WTC11 (cell line): ENCODE measurements at regions not wholly inside any gene's neighbourhood (a gene's known extent, or its start where the extent isn't known, plus 50 kb on each side); places are given as distances from the start of the nearest gene placed in this dataset.
"Not testable (repeated sequence)": the region's sequence is repeated elsewhere in the genome, so short reads cannot be mapped to it uniquely, and the experiment has no call there.

Experiments
- ATAC-seq: fragments of 200-7000 bp; cut with Tn5 transposase; 2 replicates; pipeline ENCODE4 v1.10.0; 2021; ENCODE audit warnings: mild to moderate bottlenecking, moderate library complexity
- CTCF ChIA-PET: fragments of 300-600 bp; sonication (Branson Sonifier 250); formaldehyde crosslinking; loops from one replicate; lab custom pipeline; 2021; ENCODE audit warnings: antibody characterized with exemption; lab: Charles Lee
- POLR2A ChIA-PET: fragments of 350-600 bp; sonication (Branson Sonifier 250); formaldehyde crosslinking; loops from one replicate; lab custom pipeline; 2021; ENCODE audit warnings: antibody characterized with exemption; lab: Charles Lee
- DNase-seq: peaks from one replicate; pipeline ENCODE4 v3.0.0; 2021; ENCODE audit warnings: low spot score
- H3K27ac Mint-ChIP-seq: 2 replicates; pipeline ENCODE4 v1.8.0; 2021; ENCODE audit warnings: mixed read lengths
- H3K27me3 Mint-ChIP-seq: 2 replicates; pipeline ENCODE4 v1.8.0; 2021; ENCODE audit warnings: low read depth, mild to moderate bottlenecking, moderate library complexity, mixed read lengths
- H3K36me3 Mint-ChIP-seq: 2 replicates; pipeline ENCODE4 v1.8.0; 2021; ENCODE audit warnings: mixed read lengths
- H3K4me1 Mint-ChIP-seq: 2 replicates; pipeline ENCODE4 v1.8.0; 2022; ENCODE audit warnings: mixed read lengths
- H3K4me3 Mint-ChIP-seq: 2 replicates; pipeline ENCODE4 v1.8.0; 2021; ENCODE audit warnings: mild to moderate bottlenecking, moderate library complexity, mixed read lengths
- H3K9me3 Mint-ChIP-seq: 2 replicates; pipeline ENCODE4 v1.8.0; 2021; ENCODE audit warnings: mixed read lengths
- ATF2 ChIP-seq: sonication (generic); formaldehyde crosslinking; IDR thresholded peaks from 2 replicates; pipeline ENCODE4 v1.8.1; 2022; ENCODE audit warnings: low read depth, missing genetic modification reagents, borderline replicate concordance
- CREM ChIP-seq: sonication (generic); formaldehyde crosslinking; IDR thresholded peaks from 2 replicates; pipeline ENCODE4 v1.8.1; 2022; ENCODE audit warnings: mild to moderate bottlenecking, missing genetic modification reagents, moderate library complexity
- E2F1 ChIP-seq: sonication (generic); formaldehyde crosslinking; IDR thresholded peaks from 2 replicates; pipeline ENCODE4 v1.8.0; 2022; ENCODE audit warnings: mild to moderate bottlenecking, missing genetic modification reagents
- ERG ChIP-seq: fragments of 250-450 bp; sonication (Bioruptor Pico); IDR thresholded peaks from 2 replicates; pipeline ENCODE4 v1.8.0; 2021; ENCODE audit warnings: mild to moderate bottlenecking
- FOXP4 ChIP-seq: sonication (generic); formaldehyde crosslinking; IDR thresholded peaks from 2 replicates; pipeline ENCODE4 v1.8.0; 2022; ENCODE audit warnings: mild to moderate bottlenecking, missing genetic modification reagents
- NFATC4 ChIP-seq: fragments of 250-450 bp; sonication (Bioruptor Pico); IDR thresholded peaks from 2 replicates; pipeline ENCODE4 v1.9.0; 2021; ENCODE audit warnings: mild to moderate bottlenecking
- NFE2L1 ChIP-seq: sonication (generic); formaldehyde crosslinking; IDR thresholded peaks from 2 replicates; pipeline ENCODE4 v1.8.1; 2023; ENCODE audit warnings: missing genetic modification reagents
- PRRX2 ChIP-seq: fragments of 250-450 bp; sonication (Bioruptor Pico); IDR thresholded peaks from 2 replicates; pipeline ENCODE4 v1.8.0; 2021; ENCODE audit warnings: mild to moderate bottlenecking
- RELA ChIP-seq: sonication (generic); formaldehyde crosslinking; IDR thresholded peaks from 2 replicates; pipeline ENCODE4 v1.8.1; 2022; ENCODE audit warnings: missing genetic modification reagents, mild to moderate bottlenecking, borderline replicate concordance
- RORB ChIP-seq: fragments of 250-450 bp; sonication (Bioruptor Pico); IDR thresholded peaks from 2 replicates; pipeline ENCODE4 v1.9.0; 2021; ENCODE audit warnings: mild to moderate bottlenecking
- SP1 ChIP-seq: sonication (generic); formaldehyde crosslinking; conservative IDR thresholded peaks from 2 replicates; pipeline ENCODE4 v1.8.1; 2022; ENCODE audit warnings: missing genetic modification reagents
- TEAD1 ChIP-seq: sonication (generic); formaldehyde crosslinking; IDR thresholded peaks from 2 replicates; pipeline ENCODE4 v1.8.0; 2022; ENCODE audit warnings: mild to moderate bottlenecking, missing genetic modification reagents
- TEAD4 ChIP-seq: sonication (generic); formaldehyde crosslinking; IDR thresholded peaks from 2 replicates; pipeline ENCODE4 v1.8.0; 2022; ENCODE audit warnings: mild to moderate bottlenecking, missing genetic modification reagents
- USF2 ChIP-seq: sonication (generic); formaldehyde crosslinking; IDR thresholded peaks from 2 replicates; pipeline ENCODE4 v1.8.1; 2023; ENCODE audit warnings: mild to moderate bottlenecking, missing genetic modification reagents, moderate library complexity
- ZBTB43 ChIP-seq: sonication (generic); formaldehyde crosslinking; IDR thresholded peaks from 2 replicates; pipeline ENCODE4 v1.8.1; 2023; ENCODE audit warnings: mild to moderate bottlenecking, missing genetic modification reagents
- ZNF232 ChIP-seq: sonication (generic); formaldehyde crosslinking; IDR thresholded peaks from 2 replicates; pipeline ENCODE4 v1.8.0; 2022; ENCODE audit warnings: mild to moderate bottlenecking, missing genetic modification reagents
- ZNF281 ChIP-seq: sonication (generic); formaldehyde crosslinking; IDR thresholded peaks from 2 replicates; pipeline ENCODE4 v1.8.0; 2023; ENCODE audit warnings: mild to moderate bottlenecking, missing genetic modification reagents
- ZNF423 ChIP-seq: fragments of 250-450 bp; sonication (Bioruptor Pico); IDR thresholded peaks from 2 replicates; pipeline ENCODE4 v2.1.2; 2022; ENCODE audit warnings: mild to moderate bottlenecking, moderate library complexity

- POLR2A ChIA-PET, result not testable (repeated sequence)
- peaks cover 49% of the 10 kb centered on the region for H3K4me1 Mint-ChIP-seq
- peak overlapping the region; percentile 90 for H3K27ac Mint-ChIP-seq
These were observed 143.5 kb downstream of the CCDC34 start for GRCh38 chr11:27219487-27220039.

GRCh38 chr11:27218421-27219038 lies 144.5 kb downstream of the CCDC34 start:
- ATAC-seq, result no peak
- no peaks in the 10 kb centered on the region for H3K27me3 Mint-ChIP-seq
- peak overlapping the region; percentile 79 for H3K4me3 Mint-ChIP-seq
- TF ChIP-seq USF2 (no peak), ZNF281 (no peak), ERG (CRISPR knock-in tag) (no peak), E2F1 (no peak), FOXP4 (CRISPR knock-in tag) (no peak), ATF2 (no peak), NFATC4 (CRISPR knock-in tag) (no peak), RORB (CRISPR knock-in tag) (no peak), ZNF232 (CRISPR knock-in tag) (no peak), SP1 (CRISPR knock-in tag) (no peak), TEAD4 (CRISPR knock-in tag) (no peak), RELA (CRISPR knock-in tag) (no peak), ZBTB43 (CRISPR knock-in tag) (no peak), PRRX2 (CRISPR knock-in tag) (no peak), NFE2L1 (CRISPR knock-in tag) (no peak), ZNF423 (CRISPR knock-in tag) (no peak), TEAD1 (CRISPR knock-in tag) (no peak), CREM (CRISPR knock-in tag) (no peak)
- H3K9me3 Mint-ChIP-seq, result no peaks in the 10 kb centered on the region
- peaks cover 54% of the 10 kb centered on the region for H3K4me1 Mint-ChIP-seq
- CTCF ChIA-PET, result no interaction called here
- H3K27ac Mint-ChIP-seq, result peak overlapping the region; percentile 70
- POLR2A ChIA-PET, result no interaction called here
- DNase-seq, result no peak
- H3K36me3 Mint-ChIP-seq, result peaks cover 8% of the 10 kb centered on the region

More at GRCh38 chr11:27219487-27220039, 143.5 kb downstream of the CCDC34 start:
- H3K27me3 Mint-ChIP-seq, ATAC-seq, H3K36me3 Mint-ChIP-seq, DNase-seq, CTCF ChIA-PET, H3K9me3 Mint-ChIP-seq: not testable (repeated sequence)
- peak overlapping the region; percentile 79 for H3K4me3 Mint-ChIP-seq
